ENCODE measurements at regions not wholly inside any gene's neighbourhood (a gene's known extent, or its start where the extent isn't known, plus 50 kb on each side); places are given as distances from the start of the nearest gene placed in this dataset.

- TF ChIP-seq CTCF (IDR thresholded peaks at IDR 0.05) (no peak), POLR2AphosphoS5 (IDR thresholded peaks at IDR 0.05; ENCODE audit: low read depth, low read length) (no peak)
- TF ChIP-seq, protein P1, sequence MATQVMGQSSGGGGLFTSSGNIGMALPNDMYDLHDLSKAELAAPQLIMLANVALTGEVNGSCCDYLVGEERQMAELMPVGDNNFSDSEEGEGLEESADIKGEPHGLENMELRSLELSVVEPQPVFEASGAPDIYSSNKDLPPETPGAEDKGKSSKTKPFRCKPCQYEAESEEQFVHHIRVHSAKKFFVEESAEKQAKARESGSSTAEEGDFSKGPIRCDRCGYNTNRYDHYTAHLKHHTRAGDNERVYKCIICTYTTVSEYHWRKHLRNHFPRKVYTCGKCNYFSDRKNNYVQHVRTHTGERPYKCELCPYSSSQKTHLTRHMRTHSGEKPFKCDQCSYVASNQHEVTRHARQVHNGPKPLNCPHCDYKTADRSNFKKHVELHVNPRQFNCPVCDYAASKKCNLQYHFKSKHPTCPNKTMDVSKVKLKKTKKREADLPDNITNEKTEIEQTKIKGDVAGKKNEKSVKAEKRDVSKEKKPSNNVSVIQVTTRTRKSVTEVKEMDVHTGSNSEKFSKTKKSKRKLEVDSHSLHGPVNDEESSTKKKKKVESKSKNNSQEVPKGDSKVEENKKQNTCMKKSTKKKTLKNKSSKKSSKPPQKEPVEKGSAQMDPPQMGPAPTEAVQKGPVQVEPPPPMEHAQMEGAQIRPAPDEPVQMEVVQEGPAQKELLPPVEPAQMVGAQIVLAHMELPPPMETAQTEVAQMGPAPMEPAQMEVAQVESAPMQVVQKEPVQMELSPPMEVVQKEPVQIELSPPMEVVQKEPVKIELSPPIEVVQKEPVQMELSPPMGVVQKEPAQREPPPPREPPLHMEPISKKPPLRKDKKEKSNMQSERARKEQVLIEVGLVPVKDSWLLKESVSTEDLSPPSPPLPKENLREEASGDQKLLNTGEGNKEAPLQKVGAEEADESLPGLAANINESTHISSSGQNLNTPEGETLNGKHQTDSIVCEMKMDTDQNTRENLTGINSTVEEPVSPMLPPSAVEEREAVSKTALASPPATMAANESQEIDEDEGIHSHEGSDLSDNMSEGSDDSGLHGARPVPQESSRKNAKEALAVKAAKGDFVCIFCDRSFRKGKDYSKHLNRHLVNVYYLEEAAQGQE (IDR thresholded peaks at IDR 0.05; ENCODE audit: insufficient read depth in 1 of 2, low read depth in 2 of 2, low read length in 1 of 2), result no peak
Measured at GRCh38 chr3:166263460-166263859, 426.2 kb upstream of the BCHE start.
